GM19467 (cell line): ENCODE measurements at regions not wholly inside any gene's neighbourhood (a gene's known extent, or its start where the extent isn't known, plus 50 kb on each side); places are given as distances from the start of the nearest gene placed in this dataset.

ENCODE experiments used
- ATAC-seq: cut with Tn5 transposase; IDR thresholded peaks from one replicate; pipeline ENCODE4 v1.9.1; 2021; ENCODE audit warnings: mild to moderate bottlenecking, moderate library complexity; ENCODE audit not compliant: unreplicated experiment

- no peak for ATAC-seq
These were observed 270.5 kb downstream of the DMRT2 start for GRCh38 chr9:1320607-1321195.

- no peak for ATAC-seq
These were observed 277.3 kb downstream of the DMRT2 start for GRCh38 chr9:1327467-1327866.

DNA sequence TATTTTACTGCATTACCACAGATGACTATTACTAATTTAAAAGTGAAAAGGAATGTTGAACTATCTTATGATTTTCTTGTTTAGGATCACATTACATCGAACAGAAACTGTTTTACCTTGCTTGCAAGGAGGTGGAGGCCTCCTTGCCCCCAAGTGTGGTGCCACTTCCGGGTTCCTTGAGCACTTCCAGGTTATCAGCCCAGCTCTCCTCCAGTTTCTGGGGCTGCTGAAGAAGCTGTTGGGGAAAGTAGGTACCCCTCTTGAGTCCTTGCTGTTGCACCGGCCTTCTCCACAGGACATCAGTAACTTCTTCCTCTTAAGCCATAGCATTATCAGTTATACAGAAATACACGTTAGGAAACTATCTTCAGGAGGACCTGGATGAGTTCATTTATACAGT, 278.2 kb downstream of the DMRT2 start:
- ATAC-seq = no peak

DNA sequence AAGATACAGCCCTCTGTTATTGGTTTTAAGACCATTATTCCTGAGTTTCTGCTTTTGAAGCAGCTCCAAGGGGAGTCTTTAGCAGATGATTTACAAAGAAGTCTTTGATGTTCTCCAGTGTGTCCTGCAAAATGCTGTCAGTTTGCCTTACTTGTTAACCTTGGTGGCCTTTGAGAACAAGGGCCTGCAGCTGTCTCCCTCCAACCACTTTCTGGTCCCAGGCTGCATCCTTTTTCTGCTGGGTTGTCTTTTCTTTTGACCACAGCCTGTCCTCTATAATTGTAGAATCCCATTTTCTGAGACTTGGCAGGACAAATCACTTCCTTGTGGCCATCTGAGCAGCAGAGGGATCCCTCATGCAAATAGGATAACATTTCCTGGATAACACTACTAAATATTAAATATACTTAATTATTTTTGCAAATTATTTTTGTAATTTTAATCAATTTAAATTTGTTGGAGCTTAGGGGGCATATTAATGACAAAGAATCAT, 281.4 kb downstream of the DMRT2 start:
- ATAC-seq = no peak

- ATAC-seq = no peak
These were observed 282.0 kb downstream of the DMRT2 start for GRCh38 chr9:1332156-1332555.

GRCh38 chr9:1335174-1335573, 285.0 kb downstream of the DMRT2 start:
- no peak for ATAC-seq

GRCh38 chr9:1337169-1337568, 287.0 kb downstream of the DMRT2 start:
- no peak for ATAC-seq

DNA sequence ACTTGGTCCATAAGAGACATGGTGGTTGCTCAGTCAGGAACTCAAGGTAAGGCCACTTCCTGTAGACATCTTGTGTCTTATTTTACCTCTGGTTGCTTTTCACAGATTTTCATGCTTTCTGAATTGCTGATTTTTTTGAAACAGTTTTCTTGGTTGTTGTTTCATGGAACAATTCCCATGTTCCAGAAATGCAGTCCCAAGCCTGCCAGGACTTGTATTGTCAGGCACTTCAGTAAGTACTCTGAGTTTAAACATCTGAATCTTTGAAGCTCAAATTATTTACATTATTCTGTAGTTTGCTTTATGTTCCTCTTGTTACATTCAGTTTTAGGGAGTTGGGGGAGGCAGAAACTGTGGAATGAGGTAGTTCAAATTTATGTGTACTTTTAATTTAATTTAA, 290.2 kb downstream of the DMRT2 start:
- no peak for ATAC-seq

GRCh38 chr9:1353291-1353690, 303.1 kb downstream of the DMRT2 start:
- ATAC-seq = no peak

- ATAC-seq = no peak
These were observed 303.9 kb downstream of the DMRT2 start for GRCh38 chr9:1354086-1354485.

GRCh38 chr9:1354606-1355005, 304.4 kb downstream of the DMRT2 start:
- no peak for ATAC-seq

GRCh38 chr9:1355656-1356055, 305.5 kb downstream of the DMRT2 start:
- no peak for ATAC-seq

- no peak for ATAC-seq
These were observed 312.7 kb downstream of the DMRT2 start for GRCh38 chr9:1362845-1363244.

DNA sequence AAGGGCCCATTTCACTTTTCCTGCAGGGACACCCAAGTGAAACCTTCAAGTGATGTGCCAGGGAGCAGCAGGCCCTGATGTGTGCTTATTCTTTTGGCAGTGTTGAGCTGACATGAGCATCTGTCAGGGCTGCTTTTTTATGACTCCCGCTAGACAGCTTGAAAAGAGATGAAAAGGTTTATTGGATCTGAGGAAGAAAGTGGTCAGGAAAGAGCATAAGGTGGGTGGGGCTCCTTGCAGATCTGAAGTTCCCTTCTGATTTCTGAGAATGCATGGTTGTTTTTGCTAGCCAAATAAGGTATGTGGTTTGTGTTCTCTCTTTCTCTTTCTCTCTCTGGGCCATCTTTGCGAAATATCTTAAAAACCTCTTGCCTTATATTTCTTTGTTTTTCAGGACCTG, 316.1 kb downstream of the DMRT2 start:
- no peak for ATAC-seq

- ATAC-seq = no peak
These were observed 319.1 kb downstream of the DMRT2 start for GRCh38 chr9:1369297-1369696.

- ATAC-seq = no peak
These were observed 323.3 kb downstream of the DMRT2 start for GRCh38 chr9:1373445-1373844.

GRCh38 chr9:1383899-1384455, 333.8 kb downstream of the DMRT2 start:
- ATAC-seq = no peak

DNA sequence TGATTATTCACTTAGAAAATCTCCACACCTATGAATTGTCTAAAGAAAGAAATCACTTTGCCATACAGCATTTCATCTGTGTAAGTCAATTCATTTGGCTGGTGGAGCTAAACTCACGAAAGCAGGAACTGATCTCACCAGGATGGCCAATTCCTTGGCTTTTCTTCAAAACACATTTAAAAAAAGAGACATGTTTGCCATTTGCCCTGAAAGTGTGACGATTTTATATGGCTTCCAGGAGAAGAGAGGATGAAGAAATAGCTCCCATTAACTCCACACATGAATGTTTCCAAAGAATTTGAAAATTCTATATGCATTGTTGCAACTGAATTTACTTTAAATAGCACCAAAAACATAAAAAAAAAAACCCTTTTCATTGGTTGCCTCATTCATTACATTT, 334.7 kb downstream of the DMRT2 start:
- ATAC-seq = no peak

DNA sequence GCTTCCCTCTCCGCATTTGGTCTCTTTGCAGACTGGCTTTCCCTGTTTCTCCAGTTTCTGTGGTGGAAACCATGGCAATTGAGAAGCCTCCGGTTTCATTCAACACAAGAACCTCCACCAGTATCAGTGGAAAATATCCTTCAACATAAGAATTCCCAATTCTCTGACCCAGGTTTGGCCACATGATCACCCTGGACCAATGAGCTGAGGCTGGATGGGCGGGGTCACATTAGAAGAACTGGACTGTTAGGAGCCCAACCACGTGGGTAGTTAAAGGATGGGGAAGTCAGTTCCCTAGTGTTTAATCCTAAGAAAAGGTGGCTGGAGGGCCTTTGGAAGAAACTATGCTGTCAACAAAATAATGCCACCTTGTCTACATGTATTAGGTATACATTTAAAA, 336.3 kb downstream of the DMRT2 start:
- ATAC-seq = no peak

GRCh38 chr9:1388216-1388615, 338.1 kb downstream of the DMRT2 start:
- ATAC-seq = no peak

GRCh38 chr9:1400983-1401382, 350.8 kb downstream of the DMRT2 start:
- no peak for ATAC-seq

DNA sequence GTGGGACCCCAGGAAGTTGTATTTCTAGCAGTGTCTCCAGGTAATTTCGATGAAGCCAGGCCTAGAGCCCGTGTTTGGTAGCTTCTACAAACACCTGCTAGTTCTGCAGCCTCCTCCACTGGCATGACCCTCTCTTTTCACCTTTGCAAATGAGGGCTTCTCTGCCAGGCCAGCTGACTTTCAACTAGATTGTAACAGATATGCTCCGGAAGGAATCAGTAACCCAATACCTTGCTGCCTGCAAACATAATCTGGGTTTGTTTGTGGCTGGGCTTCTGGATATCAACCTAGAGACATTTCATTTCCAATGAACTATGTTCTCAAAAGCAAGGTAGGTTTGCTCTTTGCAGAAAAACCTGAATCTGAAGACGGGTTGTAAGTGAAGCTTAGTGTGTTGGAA, 354.8 kb downstream of the DMRT2 start:
- ATAC-seq = no peak

DNA sequence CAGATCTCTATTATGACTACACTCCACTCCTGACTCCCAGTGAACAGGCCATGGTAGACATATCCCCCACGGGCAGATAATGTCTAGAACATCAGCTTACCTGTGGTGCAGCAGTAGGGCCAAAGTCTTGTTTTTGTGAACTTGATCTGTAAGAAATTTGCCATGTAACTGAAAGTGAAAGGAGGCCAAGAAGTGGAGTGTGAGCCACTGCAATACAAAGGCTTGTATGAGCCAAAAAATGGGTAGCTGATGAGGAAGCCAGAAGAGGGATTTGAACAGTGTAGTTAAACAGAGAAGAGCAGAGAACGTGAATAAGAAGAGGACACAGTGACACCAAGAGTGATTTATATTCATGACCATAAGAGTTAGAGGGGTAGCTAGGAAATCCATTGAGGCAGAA, 361.7 kb downstream of the DMRT2 start:
- no peak for ATAC-seq
